Muscle layer of colon (tissue), 2 donors: ENCODE measurements at regions not wholly inside any gene's neighbourhood (a gene's known extent, or its start where the extent isn't known, plus 50 kb on each side); places are given as distances from the start of the nearest gene placed in this dataset.

Experiments
- H3K27ac ChIP-seq: one replicate; pipeline ENCODE4 v1.7.0; 2013; ENCODE audit warnings: low read depth, mild to moderate bottlenecking, low read length, moderate library complexity
- H3K27me3 ChIP-seq, 2 donors: one replicate each; pipeline ENCODE4 v1.7.0; 2013; ENCODE audit warnings: low read length in 2 of 2, mild to moderate bottlenecking in 2 of 2; ENCODE audit not compliant: insufficient read depth in 2 of 2, control insufficient read depth in 1 of 2
- H3K36me3 ChIP-seq: one replicate; pipeline ENCODE4 v1.7.0; 2013; ENCODE audit warnings: mild to moderate bottlenecking, low read length; ENCODE audit not compliant: insufficient read depth
- H3K4me1 ChIP-seq: one replicate; pipeline ENCODE4 v1.7.0; 2013; ENCODE audit warnings: mild to moderate bottlenecking, low read length; ENCODE audit not compliant: insufficient read depth
- H3K4me3 ChIP-seq, 2 donors: one replicate each; pipeline ENCODE4 v1.7.0; 2013; ENCODE audit warnings: low read length in 2 of 2, low read depth in 1 of 2, mild to moderate bottlenecking in 1 of 2, moderate library complexity in 1 of 2
- H3K9ac ChIP-seq: one replicate; pipeline ENCODE4 v1.7.0; 2013; ENCODE audit warnings: low read length
- H3K9me3 ChIP-seq: one replicate; pipeline ENCODE4 v1.7.0; 2013; ENCODE audit warnings: mild to moderate bottlenecking, low read length
- donor health status: abdominal sarcoma.
- donor health status: Adenocarcinoma of cecum.

DNA sequence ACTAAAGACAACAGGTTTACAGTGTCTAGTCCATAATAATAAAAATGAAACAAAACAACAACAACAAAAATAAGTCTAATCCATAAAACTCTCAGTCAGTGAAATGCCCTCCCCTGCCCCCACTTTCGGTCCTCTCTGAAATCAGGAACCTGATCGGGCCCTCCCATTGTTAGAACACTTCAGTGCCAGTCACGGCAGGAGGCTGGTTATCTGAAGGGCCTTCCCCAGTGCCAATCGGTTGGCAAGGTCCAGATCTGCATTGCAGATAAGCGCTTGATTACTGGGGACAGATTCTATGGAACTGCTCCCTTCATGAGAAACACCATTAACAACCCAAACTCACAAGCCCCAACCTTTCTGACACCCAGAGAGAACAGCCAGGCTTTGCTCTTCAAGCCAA is 72.2 kb upstream of the EEPD1 start:
- Histone ChIP-seq H3K4me3 (no peak overlapping the region), H3K9me3 (no peaks in the 10 kb centered on the region), H3K36me3 (no peaks in the 10 kb centered on the region), H3K27ac (no peak overlapping the region), H3K4me1 (no peaks in the 10 kb centered on the region), H3K27me3 (no peaks in the 10 kb centered on the region), H3K9ac (no peak overlapping the region)

DNA sequence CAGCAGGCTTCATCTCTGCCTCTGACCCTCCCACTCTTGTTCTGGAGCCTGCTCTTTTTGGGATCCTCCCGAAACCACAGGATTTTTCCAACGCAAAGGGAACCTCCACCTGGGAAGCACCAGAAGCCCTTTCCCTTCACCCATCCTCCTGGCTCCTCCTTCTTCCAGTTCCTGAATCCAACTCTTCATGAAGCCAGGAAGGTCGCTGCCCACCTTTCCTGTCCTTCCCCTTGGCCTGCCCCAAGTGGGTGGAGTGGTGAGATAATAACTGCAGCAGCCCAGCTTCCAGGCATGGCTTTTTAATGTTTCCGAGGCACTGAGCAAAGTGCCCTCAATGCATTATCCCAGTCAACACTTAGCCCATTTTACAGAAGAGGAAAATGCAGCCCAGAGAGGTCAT is 70.8 kb upstream of the EEPD1 start:
- H3K4me3 ChIP-seq: no peak overlapping the region
- no peak overlapping the region for H3K9ac ChIP-seq
- H3K4me1 ChIP-seq: no peaks in the 10 kb centered on the region
- no peak overlapping the region for H3K27ac ChIP-seq
- no peaks in the 10 kb centered on the region for H3K9me3 ChIP-seq
- no peaks in the 10 kb centered on the region for H3K27me3 ChIP-seq
- H3K36me3 ChIP-seq: no peaks in the 10 kb centered on the region

- no peaks in the 10 kb centered on the region for H3K27me3 ChIP-seq
- H3K4me1 ChIP-seq: no peaks in the 10 kb centered on the region
- no peak overlapping the region for H3K9ac ChIP-seq
- no peaks in the 10 kb centered on the region for H3K36me3 ChIP-seq
- H3K4me3 ChIP-seq: no peak overlapping the region
- H3K27ac ChIP-seq: no peak overlapping the region
- H3K9me3 ChIP-seq: no peaks in the 10 kb centered on the region
Observed at GRCh38 chr7:36082910-36083309, 70.1 kb upstream of the EEPD1 start.

DNA sequence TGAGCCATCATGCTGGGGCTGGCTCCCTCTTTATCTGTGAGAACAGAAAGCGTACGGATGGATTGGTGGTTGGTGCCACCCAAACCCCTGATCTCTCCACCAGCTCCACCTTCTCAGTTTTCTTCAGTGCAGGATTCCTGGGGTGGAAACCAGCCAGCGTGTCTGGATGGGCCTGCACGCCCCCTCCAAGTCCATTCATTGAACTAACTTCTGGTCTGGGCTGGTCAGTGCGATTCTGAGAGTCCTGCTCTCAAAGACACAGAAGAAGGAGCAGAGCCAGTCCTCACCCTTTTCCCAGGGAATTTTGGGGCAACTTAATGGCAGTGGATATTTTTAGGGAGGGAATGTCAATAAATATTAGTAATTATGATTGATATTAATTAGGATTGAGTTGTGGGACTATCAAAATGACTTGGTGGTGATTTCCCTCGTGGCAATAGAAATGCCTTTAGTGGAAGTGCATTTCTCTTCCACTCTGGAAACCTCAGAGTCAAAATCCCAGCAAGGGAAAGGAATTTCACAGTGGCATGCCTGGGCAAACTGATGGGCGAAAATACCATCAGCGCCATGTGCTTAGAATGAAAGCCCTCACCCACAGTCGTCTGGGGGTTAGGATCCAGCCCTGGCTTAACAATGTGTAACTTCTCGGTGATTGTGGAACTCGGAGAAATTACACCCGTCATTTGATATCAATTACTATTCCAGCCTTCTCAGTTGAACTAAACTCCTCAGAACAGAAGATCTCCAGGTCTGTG is 69.3 kb upstream of the EEPD1 start:
- no peak overlapping the region for H3K9ac ChIP-seq

DNA sequence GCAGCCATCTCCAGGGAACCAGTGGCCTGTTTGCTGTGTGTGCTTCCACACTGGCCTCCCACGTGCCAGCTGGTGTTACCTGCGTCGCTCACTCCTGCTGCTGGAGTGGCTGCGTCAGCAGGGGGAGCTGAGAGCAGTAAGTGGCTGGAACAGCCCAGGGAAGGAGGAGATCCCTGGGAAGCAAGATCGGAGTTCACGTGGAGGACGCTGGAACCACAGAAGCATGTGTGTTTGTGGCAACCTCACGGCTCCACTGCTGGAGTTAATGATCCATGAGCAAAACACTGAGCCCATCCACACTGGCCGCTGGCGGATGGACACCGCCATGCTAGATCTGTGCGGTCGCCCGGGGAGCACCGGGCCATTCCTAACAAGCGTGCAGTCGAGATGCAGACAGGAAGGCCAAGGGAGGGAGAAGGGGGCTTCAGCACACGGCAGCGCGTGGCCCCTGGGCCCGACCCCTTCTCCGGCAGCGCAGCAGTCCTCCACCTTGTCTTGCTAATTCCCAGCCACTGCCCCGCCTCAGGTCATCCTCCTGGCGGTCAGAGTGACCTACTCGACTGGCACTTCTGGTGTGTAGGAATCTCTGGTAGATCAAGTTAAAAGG is 68.5 kb upstream of the EEPD1 start:
- Histone ChIP-seq H3K27me3 (no peaks in the 10 kb centered on the region), H3K36me3 (no peaks in the 10 kb centered on the region), H3K4me1 (no peaks in the 10 kb centered on the region), H3K4me3 (no peak overlapping the region), H3K9me3 (no peaks in the 10 kb centered on the region), H3K27ac (no peak overlapping the region), H3K9ac (no peak overlapping the region)

More for the DNA sequence above, 69.3 kb upstream of the EEPD1 start:
- Histone ChIP-seq H3K27ac (no peak overlapping the region), H3K4me3 (no peak overlapping the region), H3K9me3 (no peaks in the 10 kb centered on the region), H3K27me3 (no peaks in the 10 kb centered on the region), H3K36me3 (no peaks in the 10 kb centered on the region), H3K4me1 (no peaks in the 10 kb centered on the region)

DNA sequence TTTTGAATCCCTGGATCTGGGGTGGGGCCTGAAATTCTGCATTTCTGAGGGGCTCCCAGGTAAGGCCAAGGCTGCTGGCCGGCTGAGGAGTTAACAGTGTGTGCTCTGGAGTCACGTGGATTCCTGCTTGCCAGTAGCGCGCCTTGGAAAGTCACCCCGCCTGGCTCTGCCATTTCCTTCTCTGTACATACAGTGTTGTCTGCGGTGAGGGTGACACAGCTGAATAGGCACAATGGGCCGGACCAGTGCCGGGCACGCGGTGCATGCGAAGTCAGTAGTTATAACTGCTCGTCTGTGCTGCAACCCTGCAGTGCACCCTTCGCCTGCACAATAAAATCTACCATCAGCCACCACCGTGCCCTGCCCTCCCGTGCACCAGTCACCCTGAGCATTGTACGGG is 68.0 kb upstream of the EEPD1 start:
- Histone ChIP-seq H3K27me3 (no peaks in the 10 kb centered on the region), H3K4me1 (no peaks in the 10 kb centered on the region), H3K27ac (no peak overlapping the region), H3K9me3 (no peaks in the 10 kb centered on the region), H3K4me3 (no peak overlapping the region), H3K9ac (no peak overlapping the region), H3K36me3 (no peaks in the 10 kb centered on the region)

DNA sequence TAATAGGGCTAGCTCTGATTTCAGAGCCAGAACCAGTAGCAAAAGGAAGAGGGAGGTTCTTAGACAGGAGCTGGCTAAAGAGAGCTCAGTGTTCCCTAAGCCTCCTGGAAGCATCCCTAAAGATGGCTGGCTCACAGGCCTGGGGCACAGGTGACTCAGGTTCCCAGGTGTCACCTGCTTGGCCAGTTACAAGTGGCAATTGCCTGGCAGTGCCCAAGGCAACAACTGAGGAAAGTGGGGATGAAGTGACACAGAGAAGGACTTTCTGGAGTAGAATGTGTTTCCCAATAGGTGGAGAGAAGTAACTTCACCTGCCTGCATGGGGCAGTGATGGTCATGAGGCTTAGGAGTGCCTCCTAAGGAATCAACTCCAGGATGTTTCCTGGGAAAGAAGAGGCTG is 66.5 kb upstream of the EEPD1 start:
- no peak overlapping the region for H3K27ac ChIP-seq
- H3K27me3 ChIP-seq: no peaks in the 10 kb centered on the region
- H3K36me3 ChIP-seq: no peaks in the 10 kb centered on the region
- no peak overlapping the region for H3K9ac ChIP-seq
- H3K4me1 ChIP-seq: no peaks in the 10 kb centered on the region
- H3K4me3 ChIP-seq: no peak overlapping the region
- H3K9me3 ChIP-seq: no peaks in the 10 kb centered on the region

- no peak overlapping the region for H3K9ac ChIP-seq
- H3K36me3 ChIP-seq: no peaks in the 10 kb centered on the region
- no peak overlapping the region for H3K4me3 ChIP-seq
- no peaks in the 10 kb centered on the region for H3K4me1 ChIP-seq
- no peaks in the 10 kb centered on the region for H3K9me3 ChIP-seq
- H3K27me3 ChIP-seq: no peaks in the 10 kb centered on the region
- H3K27ac ChIP-seq: no peak overlapping the region
Observed at GRCh38 chr7:36088553-36088952, 64.5 kb upstream of the EEPD1 start.

DNA sequence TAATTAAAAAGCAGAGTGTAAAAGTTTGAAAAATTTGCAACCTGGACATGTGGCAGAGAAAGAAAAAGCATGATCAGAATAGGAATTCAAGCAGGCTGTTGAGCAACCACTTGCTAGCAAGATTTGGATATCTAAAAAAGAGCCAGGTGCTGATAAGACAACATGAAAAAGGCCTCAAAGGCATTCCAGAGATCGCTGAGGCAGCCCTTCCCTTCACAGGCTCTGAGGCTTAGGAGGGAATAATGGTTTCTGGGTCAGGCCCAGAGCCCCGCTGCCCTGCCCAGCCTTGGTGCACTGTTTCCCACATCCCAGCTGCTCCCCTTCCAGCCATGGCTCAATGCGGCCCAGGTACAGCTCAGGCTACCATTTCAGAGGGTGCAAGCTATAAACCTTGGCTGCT is 64.1 kb upstream of the EEPD1 start:
- Histone ChIP-seq H3K4me3 (no peak overlapping the region), H3K9me3 (no peaks in the 10 kb centered on the region), H3K27me3 (no peaks in the 10 kb centered on the region), H3K36me3 (no peaks in the 10 kb centered on the region), H3K9ac (no peak overlapping the region), H3K27ac (no peak overlapping the region), H3K4me1 (no peaks in the 10 kb centered on the region)

DNA sequence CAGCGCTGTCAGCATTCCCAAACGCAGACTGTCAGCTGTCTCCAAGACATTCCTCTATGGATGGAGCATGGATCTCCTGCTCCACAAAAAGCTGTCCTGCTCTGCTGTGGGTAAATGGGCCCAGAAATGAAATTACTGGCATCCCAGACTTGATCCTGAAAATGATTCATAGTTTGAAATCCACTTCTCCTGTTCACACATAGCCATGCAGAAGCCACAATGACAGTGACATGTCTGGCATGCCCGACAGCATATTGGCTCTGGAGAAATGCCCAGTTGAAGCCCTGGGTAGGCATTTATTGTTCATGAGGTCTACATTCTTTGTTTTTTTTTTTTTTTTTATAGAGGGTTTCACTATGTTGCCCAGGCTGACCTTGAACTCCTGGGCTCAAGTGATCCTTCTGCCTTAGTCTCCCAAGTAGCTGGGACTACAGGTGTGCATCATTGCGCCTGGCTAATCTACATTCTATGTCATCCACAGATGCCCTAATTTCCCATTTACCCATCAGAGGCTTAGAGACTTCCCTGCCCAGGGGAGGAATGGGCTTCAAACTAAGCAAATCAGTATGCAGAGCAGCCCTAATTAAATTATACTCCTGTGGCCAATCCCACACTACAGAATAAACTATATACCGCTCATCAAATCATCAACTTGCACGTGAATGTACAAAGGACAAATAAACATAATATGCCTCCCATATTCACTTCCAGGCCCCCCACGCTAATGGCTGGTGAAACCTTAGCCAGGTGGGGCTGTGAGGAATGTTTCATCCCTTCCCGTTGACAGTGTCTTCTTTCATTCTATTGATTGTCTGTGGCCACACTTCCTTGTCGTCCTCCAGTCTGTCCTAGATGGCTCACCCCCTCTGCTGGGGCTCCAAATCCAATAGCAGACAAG is 61.8 kb upstream of the EEPD1 start:
- Histone ChIP-seq H3K27me3 (no peaks in the 10 kb centered on the region), H3K4me1 (no peaks in the 10 kb centered on the region), H3K9ac (no peak overlapping the region), H3K9me3 (no peaks in the 10 kb centered on the region), H3K36me3 (no peaks in the 10 kb centered on the region), H3K4me3 (no peak overlapping the region), H3K27ac (no peak overlapping the region)

- Histone ChIP-seq H3K4me1 (no peaks in the 10 kb centered on the region), H3K36me3 (no peaks in the 10 kb centered on the region), H3K9me3 (no peaks in the 10 kb centered on the region), H3K27ac (no peak overlapping the region), H3K9ac (no peak overlapping the region), H3K27me3 (no peaks in the 10 kb centered on the region), H3K4me3 (no peak overlapping the region)
Observed at GRCh38 chr7:36091874-36092176, 61.2 kb upstream of the EEPD1 start.
